Ovary (tissue), 3 donors: ENCODE measurements at regions not wholly inside any gene's neighbourhood (a gene's known extent, or its start where the extent isn't known, plus 50 kb on each side); places are given as distances from the start of the nearest gene placed in this dataset.

Experiments
- CTCF ChIP-seq, 3 donors: fragments of 450-650 bp in 2 of 3; fragments of 200-600 bp in 1 of 3; IDR thresholded peaks; one replicate each; pipeline versions ENCODE4 v1.5.1 to v1.8.0; 2016 to 2022; ENCODE audit warnings: antibody characterized with exemption in 3 of 3, mild to moderate bottlenecking in 1 of 3
- POLR2A ChIP-seq: fragments of 450-650 bp; IDR thresholded peaks from one replicate; pipeline ENCODE4 v1.6.1; 2017; ENCODE audit warnings: antibody characterized with exemption, mild to moderate bottlenecking, moderate library complexity
- donor health status: DM: no; HTN: no; CAD: no.

- TF ChIP-seq CTCF (IDR thresholded peaks at IDR 0.05): no peak
- no peak for TF ChIP-seq POLR2A
Measured at GRCh38 chr6:141199074-141199473, 933.7 kb upstream of the GJE1 start.
